Activated naive CD4-positive, alpha-beta T cell treated with anti-CD3 and anti-CD28 coated beads, Interleukin-2, amount 50 U/mL, for 16 hours (primary cell): ENCODE measurements at regions not wholly inside any gene's neighbourhood (a gene's known extent, or its start where the extent isn't known, plus 50 kb on each side); places are given as distances from the start of the nearest gene placed in this dataset.
"Not testable (repeated sequence)": the region's sequence is repeated elsewhere in the genome, so short reads cannot be mapped to it uniquely, and the experiment has no call there.

Experiments used
- DNase-seq: peaks from one replicate; pipeline ENCODE4 v3.0.0-alpha.2; 2020

- no peak for DNase-seq
Measured at GRCh38 chr14:55807881-55808379, 227.9 kb downstream of the KTN1 start.

GRCh38 chr14:55813630-55814029, 233.6 kb downstream of the KTN1 start:
- DNase-seq, result no peak

GRCh38 chr14:55814064-55814463, 234.1 kb downstream of the KTN1 start:
- no peak for DNase-seq

- no peak for DNase-seq
Measured at GRCh38 chr14:55814873-55815272, 234.9 kb downstream of the KTN1 start.

- no peak for DNase-seq
Measured at GRCh38 chr14:55816225-55816624, 236.2 kb downstream of the KTN1 start.

GRCh38 chr14:55819610-55820304, 239.8 kb downstream of the KTN1 start:
- no peak for DNase-seq

- DNase-seq, result no peak
Measured at GRCh38 chr14:55822906-55823305, 242.9 kb downstream of the KTN1 start.

- DNase-seq, result no peak
Measured at GRCh38 chr14:55832122-55832911, 252.3 kb downstream of the KTN1 start.

- DNase-seq, result no peak
Measured at GRCh38 chr14:55832974-55833373, 253.0 kb downstream of the KTN1 start.

- no peak for DNase-seq
Measured at GRCh38 chr14:55834390-55834789, 254.4 kb downstream of the KTN1 start.

GRCh38 chr14:55835985-55836384, 256.0 kb downstream of the KTN1 start:
- no peak for DNase-seq

- DNase-seq, result no peak
Measured at GRCh38 chr14:55837467-55837866, 257.5 kb downstream of the KTN1 start.

GRCh38 chr14:55838529-55839052, 258.6 kb downstream of the KTN1 start:
- DNase-seq, result no peak

- not testable (repeated sequence) for DNase-seq
Measured at GRCh38 chr14:55839301-55839947, 259.4 kb downstream of the KTN1 start.

- DNase-seq, result no peak
Measured at GRCh38 chr14:55840821-55841220, 260.8 kb downstream of the KTN1 start.

- no peak for DNase-seq
Measured at GRCh38 chr14:55841625-55842024, 261.6 kb downstream of the KTN1 start.

- no peak for DNase-seq
Measured at GRCh38 chr14:55843718-55844403, 263.9 kb downstream of the KTN1 start.

- no peak for DNase-seq
Measured at GRCh38 chr14:55845963-55846825, 266.2 kb downstream of the KTN1 start.

GRCh38 chr14:55846826-55847446, 266.9 kb downstream of the KTN1 start:
- no peak for DNase-seq

GRCh38 chr14:55847766-55848165, 267.8 kb downstream of the KTN1 start:
- DNase-seq, result no peak

GRCh38 chr14:55848964-55849363, 269.0 kb downstream of the KTN1 start:
- no peak for DNase-seq
